Mammary epithelial cell (primary cell): ENCODE measurements at regions not wholly inside any gene's neighbourhood (a gene's known extent, or its start where the extent isn't known, plus 50 kb on each side); places are given as distances from the start of the nearest gene placed in this dataset.

Experiments
- EZH2 ChIP-seq: IDR thresholded peaks from 2 replicates; pipeline ENCODE4 v1.6.1; 2012; ENCODE audit warnings: low read length, inconsistent platforms, borderline replicate concordance
- TF ChIP-seq, protein P1 (sequence below), 2 donors: IDR thresholded peaks in 1 of 2; conservative IDR thresholded peaks in 1 of 2; 2 replicates each; pipeline ENCODE4 v1.5.1; 2011 to 2012; ENCODE audit warnings: inconsistent platforms in 2 of 2, low read length in 2 of 2, mild to moderate bottlenecking in 2 of 2, control low read depth in 1 of 2, low read depth in 1 of 2; ENCODE audit not compliant: insufficient read depth in 1 of 2; ENCODE audit errors: extremely low read depth in 1 of 2

DNA sequence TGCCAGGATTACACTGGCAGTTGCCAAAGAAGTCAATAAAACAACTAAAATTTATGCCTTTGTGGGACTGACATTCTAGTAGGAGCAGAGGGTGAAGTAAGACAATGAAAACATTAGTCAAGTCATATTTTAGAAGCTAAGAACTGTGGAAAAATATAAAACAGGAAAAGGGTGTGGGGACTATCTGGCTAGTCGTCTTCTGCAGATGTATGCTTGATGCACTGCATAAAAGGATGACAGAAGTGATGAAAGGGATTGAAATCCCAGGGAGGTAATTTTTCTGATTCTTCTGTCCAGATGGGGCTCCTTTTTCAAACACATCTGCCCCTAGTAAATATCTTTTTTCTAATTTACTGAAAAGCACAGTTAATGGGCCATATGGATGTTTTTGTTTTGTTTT is 706.3 kb downstream of the ADGRL2 start:
- no peak for TF ChIP-seq EZH2
- TF ChIP-seq, protein P1, sequence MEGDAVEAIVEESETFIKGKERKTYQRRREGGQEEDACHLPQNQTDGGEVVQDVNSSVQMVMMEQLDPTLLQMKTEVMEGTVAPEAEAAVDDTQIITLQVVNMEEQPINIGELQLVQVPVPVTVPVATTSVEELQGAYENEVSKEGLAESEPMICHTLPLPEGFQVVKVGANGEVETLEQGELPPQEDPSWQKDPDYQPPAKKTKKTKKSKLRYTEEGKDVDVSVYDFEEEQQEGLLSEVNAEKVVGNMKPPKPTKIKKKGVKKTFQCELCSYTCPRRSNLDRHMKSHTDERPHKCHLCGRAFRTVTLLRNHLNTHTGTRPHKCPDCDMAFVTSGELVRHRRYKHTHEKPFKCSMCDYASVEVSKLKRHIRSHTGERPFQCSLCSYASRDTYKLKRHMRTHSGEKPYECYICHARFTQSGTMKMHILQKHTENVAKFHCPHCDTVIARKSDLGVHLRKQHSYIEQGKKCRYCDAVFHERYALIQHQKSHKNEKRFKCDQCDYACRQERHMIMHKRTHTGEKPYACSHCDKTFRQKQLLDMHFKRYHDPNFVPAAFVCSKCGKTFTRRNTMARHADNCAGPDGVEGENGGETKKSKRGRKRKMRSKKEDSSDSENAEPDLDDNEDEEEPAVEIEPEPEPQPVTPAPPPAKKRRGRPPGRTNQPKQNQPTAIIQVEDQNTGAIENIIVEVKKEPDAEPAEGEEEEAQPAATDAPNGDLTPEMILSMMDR (conservative IDR thresholded peaks at IDR 0.05 in 1 of 2, IDR thresholded peaks at IDR 0.05 in 1 of 2; ENCODE audit: extremely low read depth in 1 of 2, insufficient read depth in 1 of 2, low read depth in 1 of 2, low read length in 2 of 2) = no peak
